NB4 (cell line): ENCODE measurements at regions not wholly inside any gene's neighbourhood (a gene's known extent, or its start where the extent isn't known, plus 50 kb on each side); places are given as distances from the start of the nearest gene placed in this dataset.

Experiments used
- DNase-seq: peaks from one replicate; pipeline ENCODE4 v3.0.0; 2010; ENCODE audit warnings: low read depth
- H3K4me3 ChIP-seq: one replicate; pipeline ENCODE4 v1.5.1; 2011; ENCODE audit warnings: mild to moderate bottlenecking, low read depth, low read length, moderate library complexity
- MYC ChIP-seq: IDR thresholded peaks from 2 replicates; pipeline ENCODE4 v1.6.1; 2011; ENCODE audit warnings: low read depth, low read length
- POLR2A ChIP-seq: IDR thresholded peaks from 2 replicates; pipeline ENCODE4 v1.6.1; 2011; ENCODE audit warnings: mild to moderate bottlenecking; ENCODE audit not compliant: insufficient read length; ENCODE audit errors: extremely low read depth
- TF ChIP-seq, protein P1 (sequence below): IDR thresholded peaks from one replicate; pipeline ENCODE4 v1.5.1; 2012; ENCODE audit warnings: low read depth, low read length
- TF ChIP-seq, protein P2 (sequence below): IDR thresholded peaks from 2 replicates; pipeline ENCODE4 v1.6.1; 2011; ENCODE audit warnings: low read depth, low read length

- H3K4me3 ChIP-seq: no peak overlapping the region
- TF ChIP-seq, protein P1, sequence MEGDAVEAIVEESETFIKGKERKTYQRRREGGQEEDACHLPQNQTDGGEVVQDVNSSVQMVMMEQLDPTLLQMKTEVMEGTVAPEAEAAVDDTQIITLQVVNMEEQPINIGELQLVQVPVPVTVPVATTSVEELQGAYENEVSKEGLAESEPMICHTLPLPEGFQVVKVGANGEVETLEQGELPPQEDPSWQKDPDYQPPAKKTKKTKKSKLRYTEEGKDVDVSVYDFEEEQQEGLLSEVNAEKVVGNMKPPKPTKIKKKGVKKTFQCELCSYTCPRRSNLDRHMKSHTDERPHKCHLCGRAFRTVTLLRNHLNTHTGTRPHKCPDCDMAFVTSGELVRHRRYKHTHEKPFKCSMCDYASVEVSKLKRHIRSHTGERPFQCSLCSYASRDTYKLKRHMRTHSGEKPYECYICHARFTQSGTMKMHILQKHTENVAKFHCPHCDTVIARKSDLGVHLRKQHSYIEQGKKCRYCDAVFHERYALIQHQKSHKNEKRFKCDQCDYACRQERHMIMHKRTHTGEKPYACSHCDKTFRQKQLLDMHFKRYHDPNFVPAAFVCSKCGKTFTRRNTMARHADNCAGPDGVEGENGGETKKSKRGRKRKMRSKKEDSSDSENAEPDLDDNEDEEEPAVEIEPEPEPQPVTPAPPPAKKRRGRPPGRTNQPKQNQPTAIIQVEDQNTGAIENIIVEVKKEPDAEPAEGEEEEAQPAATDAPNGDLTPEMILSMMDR: no peak
- no peak for DNase-seq
Observed at GRCh38 chr6:23212398-23212797, 643.0 kb downstream of the HDGFL1 start.

GRCh38 chr6:23213193-23213592 is 643.8 kb downstream of the HDGFL1 start:
- DNase-seq: no peak
- no peak overlapping the region for H3K4me3 ChIP-seq
- TF ChIP-seq POLR2A: no peak
- TF ChIP-seq, protein P1: no peak
- TF ChIP-seq MYC: no peak
- TF ChIP-seq, protein P2, sequence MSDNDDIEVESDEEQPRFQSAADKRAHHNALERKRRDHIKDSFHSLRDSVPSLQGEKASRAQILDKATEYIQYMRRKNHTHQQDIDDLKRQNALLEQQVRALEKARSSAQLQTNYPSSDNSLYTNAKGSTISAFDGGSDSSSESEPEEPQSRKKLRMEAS: no peak

- no peak for DNase-seq
- no peak overlapping the region for H3K4me3 ChIP-seq
- TF ChIP-seq, protein P2: no peak
- TF ChIP-seq POLR2A (no peak), MYC (no peak)
- TF ChIP-seq, protein P1: no peak
Observed at GRCh38 chr6:23213651-23214050, 644.3 kb downstream of the HDGFL1 start.

DNA sequence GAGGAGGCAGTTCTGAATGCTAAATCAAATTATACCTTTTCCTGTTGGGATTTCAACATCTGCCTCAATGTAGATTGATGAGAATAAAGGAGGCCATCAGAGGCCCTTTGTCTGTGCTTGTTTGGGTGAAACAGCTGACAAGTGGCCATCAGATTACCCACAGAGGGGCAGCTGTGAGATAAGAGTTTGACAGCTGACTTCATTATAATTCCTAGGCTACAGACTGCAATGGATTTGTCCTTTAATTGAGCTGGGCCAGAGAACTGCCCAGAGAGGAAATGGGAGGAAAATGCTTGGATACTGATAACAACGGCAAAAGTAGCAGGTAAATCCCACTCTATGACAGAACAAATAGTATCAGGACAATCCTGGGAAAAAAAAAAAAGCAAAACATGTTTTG is 649.4 kb downstream of the HDGFL1 start:
- H3K4me3 ChIP-seq: no peak overlapping the region
- no peak for TF ChIP-seq POLR2A
- TF ChIP-seq, protein P2: no peak
- TF ChIP-seq, protein P1: no peak
- no peak for TF ChIP-seq MYC
- no peak for DNase-seq

GRCh38 chr6:23222724-23223123 is 653.4 kb downstream of the HDGFL1 start:
- H3K4me3 ChIP-seq: no peak overlapping the region
- TF ChIP-seq, protein P2: no peak
- TF ChIP-seq POLR2A (no peak), MYC (no peak)
- TF ChIP-seq, protein P1: no peak
- no peak for DNase-seq

DNA sequence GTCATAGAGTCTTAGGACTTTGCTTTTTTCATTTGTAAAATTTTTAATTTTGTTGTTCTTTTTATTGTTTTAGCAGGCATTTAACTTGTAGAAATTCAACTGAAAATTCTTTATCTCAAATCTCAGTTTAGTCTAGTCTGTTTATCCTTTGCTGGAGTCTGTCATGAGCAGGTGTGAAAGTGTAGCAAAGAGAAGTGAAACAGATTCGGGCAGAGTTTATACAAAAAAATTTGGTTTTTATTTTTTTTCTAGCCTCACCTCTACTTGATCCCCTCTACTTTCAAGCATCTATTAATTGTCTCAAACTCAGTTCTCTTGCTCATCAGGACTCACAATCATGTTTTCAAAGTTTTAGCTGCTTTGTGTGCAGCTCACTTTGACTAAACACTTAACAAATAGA is 655.2 kb downstream of the HDGFL1 start:
- TF ChIP-seq MYC (no peak), POLR2A (no peak)
- TF ChIP-seq, protein P2: no peak
- TF ChIP-seq, protein P1: no peak
- H3K4me3 ChIP-seq: no peak overlapping the region
- no peak for DNase-seq
